ENCODE measurements at regions not wholly inside any gene's neighbourhood (a gene's known extent, or its start where the extent isn't known, plus 50 kb on each side); places are given as distances from the start of the nearest gene placed in this dataset.

DNA sequence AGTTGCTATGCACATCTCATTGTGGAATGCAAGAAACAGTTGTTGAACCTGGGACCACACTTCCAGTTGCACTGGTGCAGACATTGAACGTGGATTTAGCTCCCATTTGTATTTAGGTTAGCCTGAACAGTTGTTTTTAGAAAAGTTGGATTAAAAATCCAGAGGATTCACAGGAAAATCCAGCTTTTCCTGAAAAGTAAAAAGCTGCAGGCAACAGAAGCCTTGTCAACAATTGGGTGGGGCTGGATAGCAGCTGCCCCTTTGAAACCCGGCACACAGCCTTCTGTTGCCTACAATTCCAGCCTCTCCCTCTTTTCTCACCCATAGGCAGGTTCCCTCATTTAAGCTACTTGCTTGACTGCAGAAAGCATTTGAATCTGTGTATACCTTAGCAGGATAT lies 165.3 kb upstream of the TBL1XR1 start:
- 100% methylated on average over 1 of the region's 2 CpGs; no CpG with 5 or more reads in 1 of the 2 experiments for WGBS, 2 experiments (ENCODE audit: extremely low coverage in 1 of 2, insufficient coverage in 1 of 2, insufficient read length in 1 of 2, insufficient replicate concordance in 2 of 2, low coverage in 1 of 2, low lambda C conversion rate in 2 of 2, missing lambda C conversion rate in 1 of 2)
- no peak overlapping the region for H4K91ac ChIP-seq (replicated peaks; ENCODE audit: insufficient read length, low read length)
- CTCF ChIA-PET (ENCODE audit: partially characterized antibody): interaction anchor here (0.6 to 1.6 kb wide), 5 partner anchors 11 to 481 kb away, joined by 3 read pairs; no protein-coding TSS in a partner anchor

More for the DNA sequence above, 165.3 kb upstream of the TBL1XR1 start:
- Histone ChIP-seq H2BK12ac (ENCODE audit: low read depth, low read length) (no peak overlapping the region; the same call in 1 of the 2 replicates), H2BK5ac (ENCODE audit: low read depth, low read length) (no peak overlapping the region), H2AK5ac (ENCODE audit: low read depth, low read length) (no peak overlapping the region), H3K23ac (ENCODE audit: insufficient read length) (no peak overlapping the region), H3K9me3 (ENCODE audit: insufficient read depth in 2 of 2, low read depth in 1 of 2, low read length in 1 of 2) (no peaks in the 10 kb centered on the region), H3K27ac (ENCODE audit: low read depth, low read length) (no peak overlapping the region), H3K9ac (replicated peaks in 1 of 4; ENCODE audit: extremely low read depth in 1 of 4, low read depth in 3 of 4, low read length in 3 of 4) (no peak overlapping the region; a peak in 2 of 7 replicates), H2BK120ac (replicated peaks; ENCODE audit: low read depth, low read length) (no peak overlapping the region), H3K79me1 (ENCODE audit: low read depth, low read length) (no peaks in the 10 kb centered on the region), H3K4ac (replicated peaks; ENCODE audit: insufficient read length, low read depth, low read length) (no peak overlapping the region), H3K23me2 (ENCODE audit: low read depth, low read length) (peaks cover 7% of the 10 kb centered on the region), H3K79me2 (ENCODE audit: control insufficient read depth in 1 of 2, insufficient read depth in 2 of 2, low read length in 2 of 2) (no peaks in the 10 kb centered on the region), H3K56ac (replicated peaks; ENCODE audit: insufficient read length, low read depth, low read length) (no peak overlapping the region), H3K4me2 (ENCODE audit: insufficient read depth in 1 of 2, low read depth in 2 of 2, low read length in 2 of 2) (no peak overlapping the region), H3K14ac (ENCODE audit: insufficient read length) (no peak overlapping the region), H4K20me1 (replicated peaks in 1 of 2; ENCODE audit: control insufficient read depth in 1 of 2, insufficient read depth in 2 of 2, low read length in 2 of 2) (no peaks in the 10 kb centered on the region), H3K27me3 (replicated peaks in 1 of 4; ENCODE audit: control insufficient read depth in 3 of 4, extremely low read depth in 1 of 4, insufficient read depth in 3 of 4, low read length in 3 of 4) (no peaks in the 10 kb centered on the region; a peak in 1 of 7 replicates), H3K4me1 (replicated peaks in 1 of 4; ENCODE audit: control insufficient read depth in 3 of 4, insufficient read depth in 4 of 4, low read length in 3 of 4) (peaks cover 8 to 29% (median 17%) of the 10 kb centered on the region in 4 experiments), H3K4me3 (ENCODE audit: extremely low read depth in 1 of 4, insufficient read depth in 2 of 4, low read depth in 3 of 4, low read length in 4 of 4) (no peak overlapping the region), H2AFZ (ENCODE audit: low read length) (no peak overlapping the region), H2BK20ac (ENCODE audit: low read length) (no peak overlapping the region), H3K18ac (ENCODE audit: extremely low read depth, low read length) (no peak overlapping the region), H4K8ac (ENCODE audit: extremely low read depth, insufficient read depth, low read length) (no peak overlapping the region), H3K36me3 (ENCODE audit: control insufficient read depth in 2 of 4, insufficient read depth in 4 of 4, low read length in 3 of 4) (no peaks in the 10 kb centered on the region), H2BK15ac (ENCODE audit: low read length) (no peak overlapping the region), H4K5ac (ENCODE audit: insufficient read length, low read depth, low read length) (no peak overlapping the region)
- FAIRE-seq (no peak), DNase-seq (ENCODE audit: low read depth in 1 of 2, low spot score in 2 of 2) (no peak)
- TF ChIP-seq SAP30 (IDR thresholded peaks at IDR 0.05; ENCODE audit: insufficient read depth, insufficient replicate concordance, low read length) (no peak), MAFK (IDR thresholded peaks at IDR 0.05; ENCODE audit: low read depth, low read length) (no peak), CREB1 (IDR thresholded peaks at IDR 0.05) (no peak), ATF2 (IDR thresholded peaks at IDR 0.05; ENCODE audit: low read length) (no peak), POLR2AphosphoS5 (IDR thresholded peaks at IDR 0.05; ENCODE audit: low read depth, low read length) (no peak), NRF1 (IDR thresholded peaks at IDR 0.05; ENCODE audit: low read depth, low read length) (no peak), RXRA (IDR thresholded peaks at IDR 0.05; ENCODE audit: insufficient read depth, low read depth, low read length) (no peak), RAD21 (IDR thresholded peaks at IDR 0.05 in 1 of 2, conservative IDR thresholded peaks at IDR 0.05 in 1 of 2; ENCODE audit: low read depth in 2 of 2, low read length in 2 of 2) (no peak)
- TF ChIP-seq, protein P1, sequence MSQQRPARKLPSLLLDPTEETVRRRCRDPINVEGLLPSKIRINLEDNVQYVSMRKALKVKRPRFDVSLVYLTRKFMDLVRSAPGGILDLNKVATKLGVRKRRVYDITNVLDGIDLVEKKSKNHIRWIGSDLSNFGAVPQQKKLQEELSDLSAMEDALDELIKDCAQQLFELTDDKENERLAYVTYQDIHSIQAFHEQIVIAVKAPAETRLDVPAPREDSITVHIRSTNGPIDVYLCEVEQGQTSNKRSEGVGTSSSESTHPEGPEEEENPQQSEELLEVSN (IDR thresholded peaks at IDR 0.05): no peak
- POLR2A ChIA-PET (ENCODE audit: partially characterized antibody): no interaction called here
